Liver (tissue), 3 donors: ENCODE measurements at regions not wholly inside any gene's neighbourhood (a gene's known extent, or its start where the extent isn't known, plus 50 kb on each side); places are given as distances from the start of the nearest gene placed in this dataset.

Source experiments
- FOXA1 ChIP-seq: IDR thresholded peaks from 2 replicates; pipeline ENCODE4 v1.6.1; 2016; ENCODE audit warnings: antibody characterized with exemption
- HNF4A ChIP-seq, 2 donors: conservative IDR thresholded peaks; 2 replicates each; pipeline ENCODE4 v1.6.1; 2016; ENCODE audit warnings: antibody characterized with exemption in 2 of 2, mild to moderate bottlenecking in 2 of 2
- YY1 ChIP-seq: IDR thresholded peaks from 2 replicates; pipeline ENCODE4 v1.6.1; 2016; ENCODE audit warnings: antibody characterized with exemption, mild to moderate bottlenecking
- TF ChIP-seq, protein P1 (sequence below): fragments of 150-350 bp; IDR thresholded peaks from 2 replicates; pipeline ENCODE4 v1.5.1; 2017; ENCODE audit warnings: improper control_type of control experiment, low read depth, low read length; ENCODE audit not compliant: missing input control
- donor health status: healthy.
- donor health status: healthy.

- TF ChIP-seq, protein P1, sequence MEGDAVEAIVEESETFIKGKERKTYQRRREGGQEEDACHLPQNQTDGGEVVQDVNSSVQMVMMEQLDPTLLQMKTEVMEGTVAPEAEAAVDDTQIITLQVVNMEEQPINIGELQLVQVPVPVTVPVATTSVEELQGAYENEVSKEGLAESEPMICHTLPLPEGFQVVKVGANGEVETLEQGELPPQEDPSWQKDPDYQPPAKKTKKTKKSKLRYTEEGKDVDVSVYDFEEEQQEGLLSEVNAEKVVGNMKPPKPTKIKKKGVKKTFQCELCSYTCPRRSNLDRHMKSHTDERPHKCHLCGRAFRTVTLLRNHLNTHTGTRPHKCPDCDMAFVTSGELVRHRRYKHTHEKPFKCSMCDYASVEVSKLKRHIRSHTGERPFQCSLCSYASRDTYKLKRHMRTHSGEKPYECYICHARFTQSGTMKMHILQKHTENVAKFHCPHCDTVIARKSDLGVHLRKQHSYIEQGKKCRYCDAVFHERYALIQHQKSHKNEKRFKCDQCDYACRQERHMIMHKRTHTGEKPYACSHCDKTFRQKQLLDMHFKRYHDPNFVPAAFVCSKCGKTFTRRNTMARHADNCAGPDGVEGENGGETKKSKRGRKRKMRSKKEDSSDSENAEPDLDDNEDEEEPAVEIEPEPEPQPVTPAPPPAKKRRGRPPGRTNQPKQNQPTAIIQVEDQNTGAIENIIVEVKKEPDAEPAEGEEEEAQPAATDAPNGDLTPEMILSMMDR = no peak
- no peak for TF ChIP-seq FOXA1
- no peak for TF ChIP-seq HNF4A (conservative IDR thresholded peaks at IDR 0.05)
- no peak for TF ChIP-seq YY1
Observed at GRCh38 chr2:21821672-21822227, 698.0 kb downstream of the TDRD15 start.
